Erythroblast (primary cell): ENCODE measurements at regions not wholly inside any gene's neighbourhood (a gene's known extent, or its start where the extent isn't known, plus 50 kb on each side); places are given as distances from the start of the nearest gene placed in this dataset.

Experiments used
- GATA1 ChIP-seq: IDR thresholded peaks from 2 replicates; pipeline ENCODE4 v1.6.1; 2011; ENCODE audit warnings: low read depth, mild to moderate bottlenecking, control low read depth, low read length, moderate library complexity
- POLR2A ChIP-seq: IDR thresholded peaks from 2 replicates; pipeline ENCODE4 v1.6.1; 2011; ENCODE audit warnings: mild to moderate bottlenecking, low read length

DNA sequence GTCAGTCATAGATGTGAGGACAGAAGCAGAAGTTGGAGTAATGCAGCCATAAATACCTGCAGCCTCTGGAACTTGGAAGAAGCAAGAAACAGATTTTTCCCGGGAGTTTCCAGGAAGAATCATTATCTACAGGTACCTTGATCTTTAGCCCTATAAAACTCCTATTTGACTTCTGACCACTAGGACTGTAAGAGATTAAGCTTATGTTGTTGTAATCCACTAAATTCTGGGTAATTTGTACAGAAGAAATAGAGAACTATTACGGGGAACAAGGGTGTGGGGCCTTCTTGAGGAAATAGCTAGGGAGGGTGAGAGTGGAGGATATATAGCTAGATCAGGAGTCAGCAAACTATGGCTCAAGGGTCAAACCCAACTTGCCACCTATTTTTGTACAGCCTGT lies 353.2 kb downstream of the SLC4A3 start:
- TF ChIP-seq POLR2A (no peak), GATA1 (no peak)
